WERI-Rb-1 (cell line): ENCODE measurements at regions not wholly inside any gene's neighbourhood (a gene's known extent, or its start where the extent isn't known, plus 50 kb on each side); places are given as distances from the start of the nearest gene placed in this dataset.

Experiments
- DNase-seq: peaks from one replicate; pipeline ENCODE4 v3.0.0-alpha.2; 2020
- H3K27ac ChIP-seq: fragments of 250-450 bp; sonication (Bioruptor Pico); 2 replicates; pipeline ENCODE4 v1.5.1; 2020; ENCODE audit warnings: mild to moderate bottlenecking, moderate library complexity
- H3K27me3 ChIP-seq: fragments of 250-450 bp; sonication (Bioruptor Pico); 2 replicates; pipeline ENCODE4 v1.5.1; 2021; ENCODE audit warnings: mild to moderate bottlenecking, low read depth, moderate library complexity; ENCODE audit not compliant: insufficient read depth, severe bottlenecking
- H3K36me3 ChIP-seq: fragments of 250-450 bp; sonication (Bioruptor Pico); 2 replicates; pipeline ENCODE4 v1.5.1; 2020; ENCODE audit warnings: mild to moderate bottlenecking, moderate library complexity
- H3K4me3 ChIP-seq: 2 replicates; pipeline ENCODE4 v1.5.1; 2011; ENCODE audit warnings: low read depth, mild to moderate bottlenecking, control low read depth, low read length
- H3K9me3 ChIP-seq: fragments of 250-450 bp; sonication (Bioruptor Pico); 2 replicates; pipeline ENCODE4 v1.5.1; 2021; ENCODE audit warnings: mild to moderate bottlenecking, moderate library complexity; ENCODE audit not compliant: severe bottlenecking
- TF ChIP-seq, protein P1 (sequence below): IDR thresholded peaks from 2 replicates; pipeline ENCODE4 v1.5.1; 2011; ENCODE audit warnings: low read depth, mild to moderate bottlenecking, control low read depth, inconsistent platforms, low read length

- no peak for DNase-seq
- TF ChIP-seq, protein P1, sequence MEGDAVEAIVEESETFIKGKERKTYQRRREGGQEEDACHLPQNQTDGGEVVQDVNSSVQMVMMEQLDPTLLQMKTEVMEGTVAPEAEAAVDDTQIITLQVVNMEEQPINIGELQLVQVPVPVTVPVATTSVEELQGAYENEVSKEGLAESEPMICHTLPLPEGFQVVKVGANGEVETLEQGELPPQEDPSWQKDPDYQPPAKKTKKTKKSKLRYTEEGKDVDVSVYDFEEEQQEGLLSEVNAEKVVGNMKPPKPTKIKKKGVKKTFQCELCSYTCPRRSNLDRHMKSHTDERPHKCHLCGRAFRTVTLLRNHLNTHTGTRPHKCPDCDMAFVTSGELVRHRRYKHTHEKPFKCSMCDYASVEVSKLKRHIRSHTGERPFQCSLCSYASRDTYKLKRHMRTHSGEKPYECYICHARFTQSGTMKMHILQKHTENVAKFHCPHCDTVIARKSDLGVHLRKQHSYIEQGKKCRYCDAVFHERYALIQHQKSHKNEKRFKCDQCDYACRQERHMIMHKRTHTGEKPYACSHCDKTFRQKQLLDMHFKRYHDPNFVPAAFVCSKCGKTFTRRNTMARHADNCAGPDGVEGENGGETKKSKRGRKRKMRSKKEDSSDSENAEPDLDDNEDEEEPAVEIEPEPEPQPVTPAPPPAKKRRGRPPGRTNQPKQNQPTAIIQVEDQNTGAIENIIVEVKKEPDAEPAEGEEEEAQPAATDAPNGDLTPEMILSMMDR: no peak
- no peaks in the 10 kb centered on the region for H3K9me3 ChIP-seq
- H3K4me3 ChIP-seq: no peak overlapping the region
- peaks cover 2% of the 10 kb centered on the region for H3K27me3 ChIP-seq
- H3K36me3 ChIP-seq: no peaks in the 10 kb centered on the region
- no peak overlapping the region for H3K27ac ChIP-seq
Observed at GRCh38 chr11:26126741-26127140, 205.2 kb upstream of the ANO3 start.

DNA sequence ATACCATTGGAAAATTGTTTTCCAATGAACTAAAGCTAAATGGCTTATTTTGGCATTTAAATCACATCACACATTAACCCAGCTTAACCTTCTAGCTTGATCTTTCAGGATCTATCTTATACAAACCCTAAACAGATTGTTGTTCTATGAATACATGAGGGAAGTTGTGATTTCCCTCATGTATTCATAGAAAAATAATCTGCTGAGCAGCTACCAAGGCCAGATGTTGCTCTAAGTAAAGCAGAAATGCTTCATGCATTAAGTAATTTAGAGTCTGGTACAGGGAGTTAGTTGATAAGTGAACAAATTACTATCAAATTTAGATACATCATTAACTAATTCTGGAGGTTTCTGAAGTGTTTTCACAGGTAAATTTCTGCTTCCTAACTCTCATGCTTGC lies 204.6 kb upstream of the ANO3 start:
- Histone ChIP-seq H3K4me3 (no peak overlapping the region), H3K36me3 (no peaks in the 10 kb centered on the region), H3K27ac (no peak overlapping the region), H3K9me3 (no peaks in the 10 kb centered on the region), H3K27me3 (peaks cover 2% of the 10 kb centered on the region)
- DNase-seq: no peak
- TF ChIP-seq, protein P1: no peak

DNA sequence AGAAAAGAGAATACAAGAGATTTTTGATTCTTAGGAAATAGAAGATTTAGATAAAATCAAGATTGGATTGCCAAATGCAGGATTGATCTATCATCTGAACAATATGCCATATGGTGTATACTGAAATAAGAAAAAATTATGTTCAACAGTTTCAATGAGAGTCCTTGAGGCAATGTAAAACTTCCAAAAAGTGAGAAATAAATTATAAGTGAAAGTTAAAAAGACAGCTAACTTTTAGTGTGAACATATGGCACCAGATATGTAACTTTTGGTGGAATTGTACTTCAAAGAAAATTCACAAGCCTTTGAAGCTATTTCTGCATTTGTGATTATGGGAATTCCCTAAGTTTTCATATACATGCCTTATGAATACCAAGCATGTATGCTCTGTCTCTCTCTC lies 200.5 kb upstream of the ANO3 start:
- H3K36me3 ChIP-seq: no peaks in the 10 kb centered on the region
- DNase-seq: no peak
- TF ChIP-seq, protein P1: no peak
- H3K27me3 ChIP-seq: no peaks in the 10 kb centered on the region
- H3K27ac ChIP-seq: no peak overlapping the region
- no peak overlapping the region for H3K4me3 ChIP-seq
- H3K9me3 ChIP-seq: no peaks in the 10 kb centered on the region

DNA sequence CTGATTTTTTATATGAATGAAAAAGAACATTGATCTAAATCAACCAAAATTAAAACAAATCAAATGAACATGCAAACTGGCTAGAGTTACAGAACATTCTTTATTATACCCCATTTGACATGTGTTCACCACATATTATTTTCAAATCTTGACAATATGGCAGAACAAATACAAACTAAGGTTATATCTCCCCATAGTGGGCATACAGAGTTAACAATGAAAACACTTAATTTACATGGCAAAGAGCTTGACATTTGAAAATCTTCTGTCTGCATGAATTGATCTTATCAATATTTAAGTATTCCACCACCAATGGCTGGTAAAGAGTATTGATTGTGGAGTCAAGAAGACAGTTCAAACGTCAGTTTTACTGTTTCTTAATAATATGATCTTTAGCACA lies 197.9 kb upstream of the ANO3 start:
- H3K9me3 ChIP-seq: no peaks in the 10 kb centered on the region
- no peak overlapping the region for H3K27ac ChIP-seq
- H3K36me3 ChIP-seq: no peaks in the 10 kb centered on the region
- H3K4me3 ChIP-seq: no peak overlapping the region
- TF ChIP-seq, protein P1: no peak
- no peaks in the 10 kb centered on the region for H3K27me3 ChIP-seq
- DNase-seq: no peak

DNA sequence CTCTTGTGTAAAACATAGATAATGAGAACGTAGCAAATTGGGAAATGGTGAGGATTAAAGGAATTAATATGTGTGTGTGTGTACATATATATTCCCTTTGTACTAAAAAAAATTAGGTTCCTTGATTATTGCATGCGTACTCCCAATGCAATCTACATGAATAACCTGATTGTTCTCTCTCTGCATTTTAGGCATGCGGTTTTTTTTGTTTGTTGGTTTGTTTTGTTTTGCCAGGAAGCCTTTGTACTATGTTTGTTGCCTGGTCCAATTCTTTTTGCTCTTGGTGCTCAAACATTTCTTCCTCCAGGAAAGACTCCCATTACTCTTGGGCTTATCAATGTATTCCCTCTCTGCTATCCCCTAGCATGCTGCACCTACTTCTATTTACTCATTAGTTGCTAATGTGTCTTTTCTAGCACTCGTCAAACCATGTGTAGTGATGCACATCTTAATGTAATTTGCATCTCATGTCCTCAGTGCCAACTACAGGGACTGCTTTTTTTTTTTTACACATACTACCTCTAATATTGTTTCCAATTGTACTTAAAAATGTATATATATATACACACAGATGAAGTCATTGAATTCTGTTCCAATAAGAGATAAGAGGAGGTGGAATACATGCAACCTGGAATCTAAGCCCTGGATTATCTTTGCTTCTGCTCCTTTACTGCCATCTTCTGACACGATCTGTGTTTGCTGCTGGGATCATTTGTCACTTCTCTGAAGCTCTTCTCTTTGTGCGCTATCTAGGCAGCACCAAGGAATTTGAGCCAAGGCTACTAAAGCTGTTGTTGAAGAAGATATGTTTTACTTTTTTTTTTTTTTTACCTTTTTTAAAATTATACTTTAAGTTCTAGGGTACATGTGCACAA lies 197.2 kb upstream of the ANO3 start:
- H3K27me3 ChIP-seq: no peaks in the 10 kb centered on the region
- no peaks in the 10 kb centered on the region for H3K36me3 ChIP-seq
- no peak overlapping the region for H3K27ac ChIP-seq
- H3K9me3 ChIP-seq: no peaks in the 10 kb centered on the region
- peak; percentile 21 for DNase-seq
- H3K4me3 ChIP-seq: no peak overlapping the region
- TF ChIP-seq, protein P1: peak; percentile 60

GRCh38 chr11:26137651-26138050 lies 194.3 kb upstream of the ANO3 start:
- TF ChIP-seq, protein P1: no peak

More at GRCh38 chr11:26137651-26138050, 194.3 kb upstream of the ANO3 start:
- Histone ChIP-seq H3K27ac (no peak overlapping the region), H3K36me3 (no peaks in the 10 kb centered on the region), H3K9me3 (no peaks in the 10 kb centered on the region), H3K27me3 (no peaks in the 10 kb centered on the region), H3K4me3 (no peak overlapping the region)
- no peak for DNase-seq
